ENCODE measurements at regions not wholly inside any gene's neighbourhood (a gene's known extent, or its start where the extent isn't known, plus 50 kb on each side); places are given as distances from the start of the nearest gene placed in this dataset.

GRCh38 chr1:121587777-121588176, 403.0 kb downstream of the SRGAP2C start:
- TF ChIP-seq YY1 (IDR thresholded peaks at IDR 0.05; ENCODE audit: insufficient read depth, insufficient read length) (no peak), SUZ12 (IDR thresholded peaks at IDR 0.05; ENCODE audit: extremely low read depth, insufficient read depth, insufficient read length) (no peak), ZNF274 (IDR thresholded peaks at IDR 0.05; ENCODE audit: low read depth, low read length) (no peak)
